GM10266 (cell line): ENCODE measurements at regions not wholly inside any gene's neighbourhood (a gene's known extent, or its start where the extent isn't known, plus 50 kb on each side); places are given as distances from the start of the nearest gene placed in this dataset.

Experiments
- DNase-seq: peaks from one replicate; pipeline ENCODE4 v3.0.0; 2012; ENCODE audit errors: extremely low spot score
- TF ChIP-seq, protein P1 (sequence below): IDR thresholded peaks from 2 replicates; pipeline ENCODE4 v1.5.1; 2012; ENCODE audit warnings: mild to moderate bottlenecking, low read depth; ENCODE audit not compliant: control insufficient read depth, insufficient read depth; ENCODE audit errors: missing control alignments

DNA sequence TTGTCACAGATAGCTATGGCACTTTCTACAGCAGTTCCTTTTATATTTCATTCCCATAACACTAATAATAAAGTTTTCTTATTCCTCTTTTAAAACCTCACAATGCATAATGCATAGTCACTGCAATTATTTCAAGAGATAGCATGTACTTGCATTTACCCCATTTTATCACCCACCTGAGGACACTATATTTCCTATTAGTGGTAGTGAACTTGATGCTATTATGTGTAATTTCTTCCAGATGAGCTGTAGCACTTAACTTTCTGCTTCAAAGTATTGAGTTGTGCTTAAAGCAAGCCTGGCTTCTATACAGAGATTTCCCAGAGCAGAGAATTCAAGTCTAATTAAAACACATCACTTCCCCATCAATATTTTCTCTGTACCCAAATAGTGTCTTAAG is 461.1 kb downstream of the HTR7 start:
- no peak for DNase-seq
- TF ChIP-seq, protein P1, sequence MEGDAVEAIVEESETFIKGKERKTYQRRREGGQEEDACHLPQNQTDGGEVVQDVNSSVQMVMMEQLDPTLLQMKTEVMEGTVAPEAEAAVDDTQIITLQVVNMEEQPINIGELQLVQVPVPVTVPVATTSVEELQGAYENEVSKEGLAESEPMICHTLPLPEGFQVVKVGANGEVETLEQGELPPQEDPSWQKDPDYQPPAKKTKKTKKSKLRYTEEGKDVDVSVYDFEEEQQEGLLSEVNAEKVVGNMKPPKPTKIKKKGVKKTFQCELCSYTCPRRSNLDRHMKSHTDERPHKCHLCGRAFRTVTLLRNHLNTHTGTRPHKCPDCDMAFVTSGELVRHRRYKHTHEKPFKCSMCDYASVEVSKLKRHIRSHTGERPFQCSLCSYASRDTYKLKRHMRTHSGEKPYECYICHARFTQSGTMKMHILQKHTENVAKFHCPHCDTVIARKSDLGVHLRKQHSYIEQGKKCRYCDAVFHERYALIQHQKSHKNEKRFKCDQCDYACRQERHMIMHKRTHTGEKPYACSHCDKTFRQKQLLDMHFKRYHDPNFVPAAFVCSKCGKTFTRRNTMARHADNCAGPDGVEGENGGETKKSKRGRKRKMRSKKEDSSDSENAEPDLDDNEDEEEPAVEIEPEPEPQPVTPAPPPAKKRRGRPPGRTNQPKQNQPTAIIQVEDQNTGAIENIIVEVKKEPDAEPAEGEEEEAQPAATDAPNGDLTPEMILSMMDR = no peak

DNA sequence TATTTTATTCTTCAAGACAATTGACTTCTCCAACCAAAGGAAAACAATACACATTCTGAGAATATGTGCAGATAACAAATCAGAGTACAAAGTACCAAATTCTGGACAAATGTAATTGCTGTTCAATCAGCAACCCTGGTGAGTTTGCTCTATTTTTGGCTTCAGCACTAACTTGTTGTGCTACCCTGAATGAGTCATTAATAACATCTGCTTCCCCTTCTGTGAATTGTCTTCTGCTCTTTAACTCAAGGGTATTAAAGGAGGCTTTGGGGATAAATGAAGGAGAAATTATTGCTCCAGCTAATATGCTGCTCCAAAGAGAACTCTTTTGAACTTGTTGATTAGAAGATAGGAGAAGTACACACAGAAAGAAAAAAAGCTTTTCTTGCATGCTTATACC is 459.3 kb downstream of the HTR7 start:
- TF ChIP-seq, protein P1 = no peak
- DNase-seq = no peak

DNA sequence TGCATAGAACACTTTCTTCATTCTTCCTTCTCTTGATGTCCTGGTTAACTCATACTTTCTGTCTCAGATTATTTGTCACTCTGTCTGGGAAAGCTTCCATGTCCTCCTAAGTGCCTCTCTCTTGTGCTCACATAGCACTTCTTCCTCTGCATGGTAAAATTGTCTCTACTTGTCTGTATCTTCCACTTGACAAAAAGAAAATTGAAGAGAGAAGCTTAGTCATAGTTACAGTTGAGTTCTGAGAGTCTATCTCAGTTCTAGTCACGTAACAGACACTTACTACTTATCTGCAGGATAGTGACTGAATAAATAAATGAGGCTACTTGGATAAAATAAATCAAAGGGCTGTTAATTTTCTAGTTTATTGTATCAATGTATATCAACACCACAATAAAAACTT is 458.1 kb downstream of the HTR7 start:
- DNase-seq = no peak
- TF ChIP-seq, protein P1 = no peak

DNA sequence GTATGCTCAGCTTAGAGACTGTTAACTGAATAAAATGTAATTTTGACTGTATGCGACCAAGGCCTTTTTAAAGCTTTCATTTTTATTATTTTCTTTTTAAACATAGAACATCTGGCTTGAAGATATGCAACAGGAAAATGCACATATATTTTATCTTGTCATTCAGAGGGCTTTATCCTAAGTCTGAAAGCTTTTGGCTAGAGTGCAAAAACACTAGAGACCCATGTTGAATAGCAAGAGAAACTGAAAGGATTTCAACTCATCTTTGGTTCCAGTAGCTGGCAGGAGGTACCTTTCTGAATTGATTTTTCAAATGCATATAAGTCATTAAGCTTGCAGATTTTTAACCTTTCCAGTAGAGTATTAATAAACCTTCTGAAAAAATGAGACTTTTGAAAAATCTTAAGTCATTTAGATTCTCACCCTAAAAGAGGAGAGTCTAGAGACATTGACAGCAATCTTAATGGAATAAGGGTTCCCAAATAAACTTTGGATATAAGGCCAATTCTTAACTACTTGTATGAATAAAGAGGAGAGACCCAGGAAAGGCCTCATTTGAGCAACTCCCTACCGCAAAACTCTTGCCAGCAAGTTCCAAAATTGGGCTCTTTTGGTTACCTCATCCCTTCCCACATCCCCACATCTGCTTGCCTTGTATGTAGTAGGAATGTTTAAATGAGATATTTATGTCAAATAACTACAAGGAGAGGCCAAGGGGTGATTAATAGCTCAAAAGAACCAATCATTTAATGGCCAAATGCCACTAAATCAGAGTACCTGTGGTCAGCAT is 454.4 kb downstream of the HTR7 start:
- TF ChIP-seq, protein P1 = no peak

DNA sequence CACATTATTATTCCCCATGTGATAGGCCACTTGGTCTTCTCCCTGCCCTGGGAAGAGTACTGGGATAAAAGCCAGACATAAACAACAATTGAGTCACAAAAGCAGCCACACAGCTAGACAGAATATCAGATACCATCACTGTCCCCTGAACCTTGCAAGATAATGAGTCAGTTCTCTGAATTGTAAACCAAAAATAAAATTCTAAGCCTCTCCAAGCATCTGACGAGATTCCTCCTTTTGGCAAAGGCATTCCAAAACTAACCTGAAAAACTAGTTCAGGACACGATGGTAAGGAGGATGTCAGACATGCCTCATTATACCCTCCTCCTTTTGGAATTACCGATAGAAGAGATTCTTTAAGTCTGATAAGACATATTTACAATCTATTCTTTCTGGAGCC is 450.7 kb downstream of the HTR7 start:
- TF ChIP-seq, protein P1 = no peak
- DNase-seq = no peak

More for the DNA sequence above, 454.4 kb downstream of the HTR7 start:
- DNase-seq = no peak

DNA sequence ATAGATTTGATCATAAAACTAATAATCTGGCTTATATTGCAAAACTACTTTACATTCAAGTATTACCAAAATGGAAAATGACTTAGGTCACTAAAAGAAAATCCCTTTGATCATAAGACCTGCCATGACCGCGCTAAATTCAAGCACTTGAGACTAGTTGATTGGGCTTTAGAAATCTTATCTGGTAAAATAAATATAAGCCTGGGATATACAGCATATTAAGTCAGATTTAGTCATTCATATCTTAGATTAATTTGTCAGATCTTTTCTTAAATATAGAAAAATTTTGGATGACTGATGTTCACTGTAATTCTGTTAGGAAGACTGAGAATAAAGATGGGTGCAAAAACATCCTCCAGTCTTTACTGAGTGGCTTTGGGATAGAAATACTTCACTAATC is 450.0 kb downstream of the HTR7 start:
- DNase-seq = no peak
- TF ChIP-seq, protein P1 = no peak

DNA sequence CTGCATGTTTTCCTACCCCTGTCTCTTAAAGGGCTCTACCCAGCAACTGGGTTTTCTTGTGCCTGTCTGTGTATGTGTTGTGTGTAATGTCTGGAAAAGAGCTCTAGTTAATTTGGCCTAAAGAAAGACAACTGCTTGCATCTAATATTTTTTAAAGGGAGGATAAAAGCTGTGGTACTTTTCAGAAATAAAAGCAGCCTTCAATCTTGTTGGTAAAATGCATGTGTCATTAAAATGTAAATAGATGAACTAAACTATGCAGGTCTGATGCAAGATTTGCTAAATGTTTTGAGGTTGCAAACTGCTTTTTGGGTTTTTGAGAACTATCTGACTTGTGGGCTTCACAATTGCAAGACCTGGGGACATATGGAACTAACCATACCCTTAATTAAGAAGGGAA is 445.3 kb downstream of the HTR7 start:
- DNase-seq = no peak
- TF ChIP-seq, protein P1 = no peak
